ENCODE measurements at regions not wholly inside any gene's neighbourhood (a gene's known extent, or its start where the extent isn't known, plus 50 kb on each side); places are given as distances from the start of the nearest gene placed in this dataset.
"Not testable (repeated sequence)": the region's sequence is repeated elsewhere in the genome, so short reads cannot be mapped to it uniquely, and the experiment has no call there.

GRCh38 chr6:50362706-50363105, 313.0 kb upstream of the DEFB112 start:
- H3K9me3 ChIP-seq (ENCODE audit: low read depth, low read length), result no peaks in the 10 kb centered on the region
- no peak for DNase-seq (ENCODE audit: low read depth, low spot score)
- H3K9ac ChIP-seq (ENCODE audit: insufficient read length), result no peak overlapping the region
- no peak overlapping the region for H3K27ac ChIP-seq
- H3K36me3 ChIP-seq (ENCODE audit: insufficient read depth, low read length), result no peaks in the 10 kb centered on the region
- TF ChIP-seq FOXP2 (optimal IDR thresholded peaks at IDR 0.05; ENCODE audit: control extremely low read depth, extremely low read length, insufficient read depth), result no peak
- TF ChIP-seq POLR2AphosphoS5 (IDR thresholded peaks at IDR 0.05; ENCODE audit: borderline replicate concordance, low read depth, low read length), result no peak
- H3K4me3 ChIP-seq, result no peak overlapping the region

- Histone ChIP-seq H3K36me3 (ENCODE audit: insufficient read depth, low read length) (no peaks in the 10 kb centered on the region), H3K9me3 (ENCODE audit: low read depth, low read length) (no peaks in the 10 kb centered on the region), H3K4me3 (no peak overlapping the region), H3K9ac (ENCODE audit: insufficient read length) (no peak overlapping the region), H3K27ac (no peak overlapping the region)
- TF ChIP-seq EZH2 (IDR thresholded peaks at IDR 0.05), result no peak
- TF ChIP-seq FOXP2 (optimal IDR thresholded peaks at IDR 0.05; ENCODE audit: control extremely low read depth, extremely low read length, insufficient read depth), result no peak
- TF ChIP-seq POLR2AphosphoS5 (IDR thresholded peaks at IDR 0.05; ENCODE audit: borderline replicate concordance, low read depth, low read length), result no peak
- no peak for DNase-seq (ENCODE audit: low read depth, low spot score)
Measured at GRCh38 chr6:50369996-50370395, 320.3 kb upstream of the DEFB112 start.

- DNase-seq (ENCODE audit: low read depth, low spot score), result no peak
- Histone ChIP-seq H3K4me3 (no peak overlapping the region), H3K9ac (ENCODE audit: insufficient read length) (no peak overlapping the region), H3K9me3 (ENCODE audit: low read depth, low read length) (peaks cover 4% of the 10 kb centered on the region; the same call in 1 of the 2 replicates), H3K27ac (no peak overlapping the region), H3K36me3 (ENCODE audit: insufficient read depth, low read length) (no peaks in the 10 kb centered on the region)
- TF ChIP-seq POLR2AphosphoS5 (IDR thresholded peaks at IDR 0.05; ENCODE audit: borderline replicate concordance, low read depth, low read length) (no peak), FOXP2 (optimal IDR thresholded peaks at IDR 0.05; ENCODE audit: control extremely low read depth, extremely low read length, insufficient read depth) (no peak), EZH2 (IDR thresholded peaks at IDR 0.05) (no peak)
Measured at GRCh38 chr6:50380406-50381098, 330.8 kb upstream of the DEFB112 start.

GRCh38 chr6:50381099-50381415, 331.3 kb upstream of the DEFB112 start:
- TF ChIP-seq EZH2 (IDR thresholded peaks at IDR 0.05) (no peak), POLR2AphosphoS5 (IDR thresholded peaks at IDR 0.05; ENCODE audit: borderline replicate concordance, low read depth, low read length) (no peak), FOXP2 (optimal IDR thresholded peaks at IDR 0.05; ENCODE audit: control extremely low read depth, extremely low read length, insufficient read depth) (no peak)
- H3K9ac ChIP-seq (ENCODE audit: insufficient read length), result no peak overlapping the region
- DNase-seq (ENCODE audit: low read depth, low spot score), result no peak
- no peaks in the 10 kb centered on the region for H3K36me3 ChIP-seq (ENCODE audit: insufficient read depth, low read length)
- H3K9me3 ChIP-seq (ENCODE audit: low read depth, low read length), result peaks cover 2% of the 10 kb centered on the region; the same call in 1 of the 2 replicates
- H3K4me3 ChIP-seq, result no peak overlapping the region
- H3K27ac ChIP-seq, result no peak overlapping the region

- TF ChIP-seq POLR2AphosphoS5 (IDR thresholded peaks at IDR 0.05; ENCODE audit: borderline replicate concordance, low read depth, low read length) (peak; percentile 21; the same call in 1 of the 2 replicates), FOXP2 (optimal IDR thresholded peaks at IDR 0.05; ENCODE audit: control extremely low read depth, extremely low read length, insufficient read depth) (no peak)
- Histone ChIP-seq H3K9me3 (ENCODE audit: low read depth, low read length) (no peaks in the 10 kb centered on the region), H3K36me3 (ENCODE audit: insufficient read depth, low read length) (no peaks in the 10 kb centered on the region), H3K27ac (no peak overlapping the region), H3K4me3 (no peak overlapping the region), H3K9ac (ENCODE audit: insufficient read length) (no peak overlapping the region)
- peak; percentile 42 for DNase-seq (ENCODE audit: low read depth, low spot score)
Measured at GRCh38 chr6:50390416-50390815, 322.9 kb upstream of the TFAP2D start.

GRCh38 chr6:50394139-50394538, 319.2 kb upstream of the TFAP2D start:
- H3K9ac ChIP-seq (ENCODE audit: insufficient read length); DNase-seq (ENCODE audit: low read depth, low spot score); H3K36me3 ChIP-seq (ENCODE audit: insufficient read depth, low read length); H3K4me3 ChIP-seq; H3K27ac ChIP-seq; H3K9me3 ChIP-seq (ENCODE audit: low read depth, low read length): not testable (repeated sequence)

- H3K9ac ChIP-seq (ENCODE audit: insufficient read length), result no peak overlapping the region
- no peak for DNase-seq (ENCODE audit: low read depth, low spot score)
- no peak for TF ChIP-seq POLR2AphosphoS5 (IDR thresholded peaks at IDR 0.05; ENCODE audit: borderline replicate concordance, low read depth, low read length)
- no peak for TF ChIP-seq EZH2 (IDR thresholded peaks at IDR 0.05)
- TF ChIP-seq FOXP2 (optimal IDR thresholded peaks at IDR 0.05; ENCODE audit: control extremely low read depth, extremely low read length, insufficient read depth), result no peak
- no peaks in the 10 kb centered on the region for H3K9me3 ChIP-seq (ENCODE audit: low read depth, low read length)
- H3K27ac ChIP-seq, result no peak overlapping the region
- no peaks in the 10 kb centered on the region for H3K36me3 ChIP-seq (ENCODE audit: insufficient read depth, low read length)
- no peak overlapping the region for H3K4me3 ChIP-seq
Measured at GRCh38 chr6:50404643-50405042, 308.7 kb upstream of the TFAP2D start.

GRCh38 chr6:50410579-50410978, 302.7 kb upstream of the TFAP2D start:
- no peak for DNase-seq (ENCODE audit: low read depth, low spot score)
- TF ChIP-seq POLR2AphosphoS5 (IDR thresholded peaks at IDR 0.05; ENCODE audit: borderline replicate concordance, low read depth, low read length), result no peak
- no peak for TF ChIP-seq FOXP2 (optimal IDR thresholded peaks at IDR 0.05; ENCODE audit: control extremely low read depth, extremely low read length, insufficient read depth)
- TF ChIP-seq EZH2 (IDR thresholded peaks at IDR 0.05), result no peak
- Histone ChIP-seq H3K36me3 (ENCODE audit: insufficient read depth, low read length) (no peaks in the 10 kb centered on the region), H3K4me3 (no peak overlapping the region), H3K9ac (ENCODE audit: insufficient read length) (no peak overlapping the region), H3K9me3 (ENCODE audit: low read depth, low read length) (no peaks in the 10 kb centered on the region), H3K27ac (no peak overlapping the region)

- H3K36me3 ChIP-seq (ENCODE audit: insufficient read depth, low read length); DNase-seq (ENCODE audit: low read depth, low spot score); H3K9ac ChIP-seq (ENCODE audit: insufficient read length); H3K4me3 ChIP-seq; H3K9me3 ChIP-seq (ENCODE audit: low read depth, low read length); H3K27ac ChIP-seq: not testable (repeated sequence)
Measured at GRCh38 chr6:50421041-50421440, 292.3 kb upstream of the TFAP2D start.
